ENCODE measurements at regions not wholly inside any gene's neighbourhood (a gene's known extent, or its start where the extent isn't known, plus 50 kb on each side); places are given as distances from the start of the nearest gene placed in this dataset.

- TF ChIP-seq POLR2A (IDR thresholded peaks at IDR 0.05) (no peak), CTCF (IDR thresholded peaks at IDR 0.05) (no peak), POLR2AphosphoS5 (IDR thresholded peaks at IDR 0.05) (no peak), EP300 (IDR thresholded peaks at IDR 0.05) (no peak)
These were observed 383.9 kb downstream of the KIF16B start for GRCh38 chr20:16189371-16189770.

Data from gastroesophageal sphincter (tissue), 3 donors.